Activated CD4-positive, alpha-beta T cell treated with anti-CD3 and anti-CD28 coated beads, Interleukin-10, Interleukin-2, amounts not matched to agents 100 ng/mL and 50 ng/mL, durations not matched to agents 16 hours and 8 hours (primary cell): ENCODE measurements at regions not wholly inside any gene's neighbourhood (a gene's known extent, or its start where the extent isn't known, plus 50 kb on each side); places are given as distances from the start of the nearest gene placed in this dataset.

Experiments
- DNase-seq: peaks from one replicate; pipeline ENCODE4 v3.0.0-alpha.2; 2020

GRCh38 chr20:58138395-58138794, 90.1 kb downstream of the ANKRD60 start:
- no peak for DNase-seq

GRCh38 chr20:58137651-58138265, 90.7 kb downstream of the ANKRD60 start:
- no peak for DNase-seq

GRCh38 chr20:58137236-58137635, 91.2 kb downstream of the ANKRD60 start:
- no peak for DNase-seq

GRCh38 chr20:58136149-58136484, 92.3 kb downstream of the ANKRD60 start:
- DNase-seq, result no peak

GRCh38 chr20:58135441-58136148, 92.9 kb downstream of the ANKRD60 start:
- no peak for DNase-seq

- DNase-seq, result no peak
Observed at GRCh38 chr20:58133020-58133808, 95.2 kb downstream of the ANKRD60 start.

GRCh38 chr20:58131551-58132142, 96.8 kb downstream of the ANKRD60 start:
- DNase-seq, result no peak

- DNase-seq, result no peak
Observed at GRCh38 chr20:58131151-58131550, 97.3 kb downstream of the ANKRD60 start.

- no peak for DNase-seq
Observed at GRCh38 chr20:58130581-58130980, 97.9 kb downstream of the ANKRD60 start.

GRCh38 chr20:58130156-58130555, 98.3 kb downstream of the ANKRD60 start:
- DNase-seq, result no peak

GRCh38 chr20:58129721-58130151, 98.7 kb downstream of the ANKRD60 start:
- DNase-seq, result no peak

GRCh38 chr20:58128635-58129625, 99.5 kb downstream of the ANKRD60 start:
- DNase-seq, result no peak

- DNase-seq, result no peak
Observed at GRCh38 chr20:58127701-58128111, 100.7 kb downstream of the ANKRD60 start.

- DNase-seq, result no peak
Observed at GRCh38 chr20:58125726-58126125, 102.7 kb downstream of the ANKRD60 start.

GRCh38 chr20:58117944-58118343, 110.5 kb downstream of the ANKRD60 start:
- DNase-seq, result no peak

- no peak for DNase-seq
Observed at GRCh38 chr20:58116505-58116904, 111.9 kb downstream of the ANKRD60 start.

GRCh38 chr20:58113716-58114115, 114.7 kb downstream of the ANKRD60 start:
- no peak for DNase-seq

- no peak for DNase-seq
Observed at GRCh38 chr20:58112017-58112781, 116.3 kb downstream of the ANKRD60 start.

GRCh38 chr20:58111310-58112016, 117.0 kb downstream of the ANKRD60 start:
- DNase-seq, result no peak

GRCh38 chr20:58109918-58110635, 118.4 kb downstream of the ANKRD60 start:
- no peak for DNase-seq
